HG02623 (cell line): ENCODE measurements at regions not wholly inside any gene's neighbourhood (a gene's known extent, or its start where the extent isn't known, plus 50 kb on each side); places are given as distances from the start of the nearest gene placed in this dataset.

Source experiments
- ATAC-seq: cut with Tn5 transposase; IDR thresholded peaks from one replicate; pipeline ENCODE4 v1.9.1; 2021; ENCODE audit warnings: moderate library complexity; ENCODE audit not compliant: unreplicated experiment

DNA sequence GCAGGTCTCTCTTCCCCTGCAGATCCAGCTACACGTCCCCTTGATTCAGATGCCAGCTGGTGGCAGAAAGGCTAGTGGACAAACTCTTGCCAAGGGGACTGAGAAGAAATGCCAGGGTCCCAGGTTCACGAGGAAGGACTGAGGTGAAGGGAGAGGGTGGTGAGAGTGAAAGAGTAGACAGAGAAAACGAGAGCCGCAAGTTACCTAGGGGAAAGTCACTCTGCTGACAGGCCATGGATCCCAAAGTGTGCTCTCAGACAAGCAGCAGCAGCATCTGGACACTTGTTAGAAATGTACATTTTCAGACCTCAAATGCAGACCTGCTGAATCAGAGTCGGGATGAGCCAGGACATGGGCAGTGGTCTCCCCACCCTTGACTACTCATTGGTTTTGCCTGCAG lies 192.3 kb downstream of the FGFR2 start:
- no peak for ATAC-seq

DNA sequence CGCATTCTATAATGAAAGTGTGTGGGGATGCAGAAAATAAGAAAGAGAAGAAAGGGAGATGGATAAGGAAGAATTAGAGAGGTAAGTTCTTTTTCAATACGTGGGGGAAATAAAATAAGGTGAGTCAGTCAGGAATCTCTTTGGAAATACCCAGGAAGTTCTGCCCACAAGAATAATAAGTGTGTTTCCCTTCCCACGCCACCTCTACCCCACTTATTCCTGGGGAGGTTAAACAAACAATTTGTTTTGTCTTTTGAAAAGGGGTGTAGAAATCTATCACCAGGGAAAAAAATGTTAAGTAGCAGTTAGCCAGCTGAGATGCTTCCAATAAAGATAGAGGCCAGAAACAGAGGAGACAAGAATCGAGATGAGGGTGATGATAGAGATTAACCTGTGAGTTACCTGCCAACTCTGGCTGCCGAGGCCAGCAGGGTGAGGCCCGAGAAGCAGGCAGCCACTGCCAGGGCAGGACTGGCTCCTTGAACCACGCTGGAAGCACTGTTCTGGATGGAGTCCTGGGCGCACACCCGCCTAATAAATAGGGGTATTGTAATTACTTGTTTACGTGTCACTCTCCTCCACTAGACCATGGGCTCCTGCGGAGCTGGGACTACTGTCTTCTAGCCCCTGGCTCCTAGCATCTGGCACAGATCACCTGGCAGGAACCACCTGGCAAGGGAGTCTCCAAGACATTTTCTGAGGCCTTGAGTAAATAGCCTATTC lies 191.3 kb downstream of the FGFR2 start:
- ATAC-seq: no peak

DNA sequence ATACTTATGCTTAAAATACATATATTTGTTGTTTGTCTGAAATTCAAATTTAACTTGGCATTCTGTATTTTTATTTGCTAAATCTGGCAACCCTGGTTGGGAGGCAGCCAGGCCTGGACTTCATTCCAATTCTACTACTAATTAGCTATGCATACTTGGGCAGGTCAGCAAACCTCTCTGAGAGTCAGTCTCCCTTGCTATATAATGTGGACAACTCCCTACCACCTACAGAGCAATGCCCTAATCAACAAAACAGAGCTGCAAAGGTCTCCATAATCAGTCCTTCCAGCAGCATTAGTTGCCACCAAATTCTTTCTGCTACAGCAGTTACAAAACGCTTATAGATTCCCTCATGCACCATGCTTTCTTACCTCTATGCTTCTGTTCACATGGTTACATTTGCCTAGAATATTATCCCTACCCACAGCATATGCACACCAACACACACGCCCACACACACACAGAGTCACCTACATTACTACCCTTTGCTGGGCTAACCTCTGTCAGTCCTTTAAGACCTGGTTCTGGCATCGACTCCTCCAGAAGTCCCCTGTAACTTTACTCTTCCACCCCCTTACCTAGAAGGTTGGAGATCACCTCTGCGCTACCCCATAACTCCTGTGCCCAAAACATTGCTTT lies 188.7 kb downstream of the FGFR2 start:
- no peak for ATAC-seq

DNA sequence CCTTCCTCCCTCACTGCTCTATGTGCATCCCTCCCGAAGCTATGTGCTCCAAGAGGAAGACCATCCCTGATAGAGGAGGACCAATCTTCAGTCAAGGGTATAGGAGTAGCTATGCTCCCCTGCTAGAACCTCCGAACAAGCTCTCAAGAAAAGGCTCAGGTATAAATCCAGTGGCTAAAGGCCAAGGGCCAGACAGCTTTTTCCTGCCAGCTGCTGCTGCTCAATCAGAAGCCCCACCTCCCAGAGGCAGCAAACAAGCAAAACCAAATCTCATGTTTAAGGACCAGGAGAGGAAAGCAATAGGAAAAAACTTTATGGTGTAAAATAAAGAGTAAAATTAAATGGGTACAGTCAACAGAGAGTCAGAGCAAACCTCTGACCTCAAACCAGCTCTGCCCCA lies 187.2 kb downstream of the FGFR2 start:
- no peak for ATAC-seq

DNA sequence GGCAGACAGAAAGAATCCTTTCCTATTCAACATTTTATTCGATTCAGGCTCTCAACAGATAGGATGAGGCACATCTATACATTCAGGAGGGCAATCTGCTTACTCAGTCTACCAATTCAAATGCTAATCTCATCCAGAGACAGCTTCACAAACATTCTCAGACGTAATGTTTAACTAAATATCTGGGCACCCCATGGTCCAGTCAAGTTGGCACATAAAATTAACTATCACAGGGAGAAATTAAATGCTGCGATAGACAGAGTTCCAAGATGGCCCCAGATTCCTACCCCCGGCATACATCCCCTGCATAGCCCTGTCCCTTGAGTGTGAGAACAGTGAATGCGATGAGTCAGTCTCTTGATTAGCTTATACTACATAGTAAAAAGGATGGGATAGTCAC lies 184.3 kb downstream of the FGFR2 start:
- no peak for ATAC-seq

DNA sequence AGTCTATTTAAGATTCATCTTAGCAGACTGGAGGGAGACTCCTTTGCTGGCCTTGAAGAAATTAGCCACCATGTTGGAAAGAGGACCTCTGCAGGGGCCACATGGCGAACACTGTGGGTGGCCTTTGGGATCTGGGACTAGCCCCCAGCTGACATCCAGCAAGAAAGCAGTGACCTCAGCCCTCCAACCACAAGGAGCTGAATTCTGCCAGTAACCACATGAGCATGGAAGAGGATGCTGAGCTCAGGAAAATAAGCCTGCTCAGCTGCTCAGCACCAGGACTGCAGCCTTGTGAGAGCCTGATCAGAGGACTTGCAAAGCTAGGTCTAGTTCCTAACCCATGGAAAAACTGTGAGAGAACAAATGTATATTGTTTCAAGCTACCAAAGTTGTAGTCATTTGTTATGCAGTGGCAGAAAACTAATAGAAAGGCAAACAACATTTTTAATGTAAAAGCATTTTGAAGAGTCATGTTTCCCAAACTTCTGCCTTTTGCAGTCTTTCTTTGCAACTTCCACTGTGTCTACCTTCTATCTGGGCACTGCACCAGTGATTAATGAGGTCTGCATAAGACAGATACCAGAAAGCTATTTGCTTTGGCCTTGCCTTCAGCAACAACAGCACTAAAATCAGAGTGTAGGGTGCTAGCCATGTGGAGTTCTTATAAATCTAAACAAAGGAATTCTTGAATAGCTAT lies 183.7 kb downstream of the FGFR2 start:
- no peak for ATAC-seq

DNA sequence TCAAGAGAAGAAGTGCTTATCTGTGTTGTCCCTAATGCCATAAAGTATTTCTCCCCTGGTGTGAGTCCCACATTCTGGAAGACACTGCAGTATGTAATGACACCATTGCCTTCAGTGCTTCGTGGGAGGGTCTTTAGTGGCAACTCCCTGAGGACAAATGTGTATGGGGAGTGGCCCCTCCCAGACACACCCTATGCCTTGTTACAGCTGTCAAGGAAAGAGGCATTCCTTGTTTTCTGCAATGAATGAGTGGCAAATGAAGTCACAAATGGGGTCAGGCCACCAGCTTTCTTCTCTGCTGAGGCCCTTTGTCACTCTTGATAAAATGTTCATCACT lies 183.2 kb downstream of the FGFR2 start:
- ATAC-seq: no peak

DNA sequence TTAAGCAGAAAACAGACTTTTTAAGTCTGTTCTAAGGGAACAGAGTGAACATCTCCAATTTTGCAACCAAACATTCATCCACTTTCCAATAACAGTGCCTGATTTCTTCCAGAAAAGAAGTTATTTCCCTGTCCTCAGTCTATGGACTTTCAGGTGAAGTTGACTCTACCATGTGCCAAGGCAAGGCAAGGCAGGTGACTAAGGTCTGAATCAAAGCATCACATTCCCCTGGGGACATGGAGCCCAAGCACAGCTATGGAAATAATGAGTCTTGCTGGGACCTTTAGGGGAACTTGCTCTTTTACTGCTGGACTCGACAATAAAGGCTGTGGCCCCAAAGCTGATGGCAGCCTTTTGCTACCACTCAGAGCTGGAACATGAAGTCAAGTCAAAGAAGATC lies 182.2 kb downstream of the FGFR2 start:
- ATAC-seq: no peak

DNA sequence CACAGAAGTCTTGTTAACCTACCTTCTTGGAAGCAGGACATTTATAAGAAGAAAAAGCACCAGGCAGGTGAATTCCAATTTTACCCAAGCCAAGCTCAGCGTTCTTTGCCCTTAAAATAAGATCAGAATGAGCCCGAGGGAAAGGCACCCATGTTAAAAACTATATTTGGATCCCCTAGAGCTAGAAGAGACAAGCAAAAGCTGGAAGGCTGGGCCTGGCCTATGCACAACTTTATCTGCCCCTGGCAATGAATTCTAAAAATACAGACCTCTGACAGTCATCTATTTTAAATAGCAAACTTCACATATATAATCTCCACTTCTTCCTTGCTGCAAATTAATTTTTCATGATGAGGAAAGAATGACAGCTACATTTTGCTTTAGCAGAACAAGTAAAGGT lies 180.9 kb downstream of the FGFR2 start:
- no peak for ATAC-seq

DNA sequence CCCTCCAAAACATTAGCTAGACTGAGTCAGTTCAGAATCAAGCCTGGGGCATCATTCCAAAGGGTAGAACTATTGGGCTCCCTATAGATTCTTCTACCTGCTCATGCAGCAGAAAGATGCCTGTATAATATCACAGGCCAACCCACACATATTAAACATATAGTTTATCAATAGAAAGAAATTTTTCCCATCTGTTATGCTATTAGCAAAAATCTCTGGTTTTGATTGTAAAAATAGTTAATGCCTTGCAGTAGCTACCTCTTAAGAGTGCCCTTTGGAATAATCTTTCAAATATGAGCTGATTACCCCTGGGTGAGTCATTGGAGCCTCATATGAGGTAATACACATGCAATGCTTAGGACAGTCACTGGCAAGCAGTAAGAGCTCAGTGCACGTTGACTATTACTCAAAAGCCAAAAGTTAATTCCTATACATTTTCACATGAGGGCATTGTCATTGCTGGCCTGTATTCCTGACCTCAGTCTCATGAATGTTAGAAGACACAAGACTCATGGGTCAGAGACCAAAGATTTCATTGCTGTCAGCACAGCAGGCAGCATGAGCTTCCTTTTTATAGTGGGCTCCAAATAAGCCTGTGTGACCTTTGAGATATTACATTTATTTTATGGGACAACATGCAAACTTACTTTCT lies 180.0 kb downstream of the FGFR2 start:
- no peak for ATAC-seq

DNA sequence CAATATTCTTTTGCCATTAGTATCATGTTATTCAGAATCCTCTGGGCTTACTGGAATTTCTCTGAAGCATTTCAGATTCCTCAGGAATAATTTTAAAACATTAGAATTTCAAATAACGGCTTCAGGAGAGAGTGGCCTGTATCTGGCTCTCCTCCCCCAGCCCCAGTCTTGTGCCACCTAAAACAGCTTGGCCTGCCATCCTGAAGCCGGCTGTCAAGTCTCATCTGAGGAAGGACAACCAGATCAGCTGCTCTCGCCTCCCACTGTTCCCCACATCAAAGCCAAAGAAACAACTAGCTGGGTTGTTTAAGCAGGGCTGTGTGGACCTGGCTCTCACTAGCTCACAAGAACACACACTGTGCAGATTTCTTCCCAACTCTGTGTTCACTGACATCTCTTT lies 178.2 kb downstream of the FGFR2 start:
- ATAC-seq: no peak

DNA sequence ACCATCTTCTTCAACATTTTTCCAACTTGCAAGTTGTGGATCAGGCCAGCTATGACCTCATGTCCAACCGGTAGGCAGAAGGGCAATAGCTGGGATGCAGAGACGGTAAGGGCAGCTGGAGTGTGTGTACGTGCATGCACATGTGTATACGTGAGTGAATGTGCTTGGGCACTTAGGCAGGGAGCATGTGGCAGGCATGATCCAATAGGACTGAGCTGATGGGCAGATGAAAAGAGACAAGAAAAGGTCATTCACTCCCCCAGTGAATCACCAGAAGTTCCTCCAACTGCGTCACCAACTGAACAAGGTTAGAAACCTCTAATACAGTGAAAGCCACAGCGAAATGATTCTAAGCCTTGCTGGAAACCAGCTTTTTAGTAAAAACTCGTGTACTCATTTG lies 176.1 kb downstream of the FGFR2 start:
- ATAC-seq: no peak

DNA sequence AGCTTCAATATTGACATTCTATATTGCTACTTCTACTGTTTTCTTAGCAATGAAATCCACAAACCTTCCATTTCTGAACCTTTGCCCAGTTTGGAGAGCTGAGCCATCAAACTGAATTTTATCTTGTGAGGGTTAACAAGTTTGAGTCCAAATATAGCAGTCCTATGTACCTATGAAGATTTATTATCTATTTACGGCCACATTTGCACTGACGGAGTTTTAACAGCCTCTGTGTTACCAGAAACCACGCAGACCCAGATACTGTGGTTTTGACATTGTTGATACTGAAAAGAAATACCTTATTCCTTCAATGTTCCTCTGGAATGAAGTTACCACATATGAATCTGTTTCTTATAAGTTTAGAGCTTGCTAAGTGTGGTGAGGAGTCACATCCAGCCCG lies 172.6 kb downstream of the FGFR2 start:
- no peak for ATAC-seq

DNA sequence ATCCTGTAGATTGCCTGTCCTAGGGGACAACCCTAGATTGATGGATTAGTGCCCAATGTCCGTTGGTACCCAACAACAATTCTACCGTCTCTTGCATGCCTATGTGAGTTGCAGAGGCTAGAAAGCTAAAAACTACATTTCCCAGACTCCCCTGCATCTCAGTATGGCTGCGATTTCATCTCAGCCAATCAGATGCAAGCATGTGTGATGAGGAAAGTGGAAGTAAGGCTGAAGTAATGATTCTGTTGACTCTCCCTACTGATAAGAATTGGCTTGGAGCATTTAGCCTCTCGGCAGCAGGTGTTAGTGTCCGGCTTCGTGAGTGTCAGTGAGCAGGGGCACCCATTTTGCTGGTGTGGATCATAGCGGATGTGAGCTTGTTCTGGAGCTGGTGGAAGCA lies 171.9 kb downstream of the FGFR2 start:
- ATAC-seq: no peak
